GM12878 (cell line): ENCODE measurements at regions not wholly inside any gene's neighbourhood (a gene's known extent, or its start where the extent isn't known, plus 50 kb on each side); places are given as distances from the start of the nearest gene placed in this dataset.

Experiments
- ATAC-seq: fragments of 200-7000 bp; cut with Tn5 transposase; 3 replicates; pipeline ENCODE4 v1.9.1; 2020; ENCODE audit warnings: mild to moderate bottlenecking, moderate library complexity
- BruUV-seq: library from RNA; stranded (reverse); fragments of 400-500 nt; replicated peaks from 2 replicates; lab custom pipeline; 2021; lab: Mats Ljungman, UMichigan
- CTCF ChIA-PET: fragments of 300-600 bp; sonication (Branson Sonifier 250); formaldehyde crosslinking; extraction: SDS; loops from one replicate; lab custom pipeline; 2021; ENCODE audit warnings: inconsistent platforms; lab: Yijun Ruan, JAX
- POLR2A ChIA-PET: fragments of 350-600 bp; formaldehyde crosslinking; extraction: SDS; loops from one replicate; lab custom pipeline; 2021; ENCODE audit warnings: inconsistent platforms; lab: Charles Lee
- RAD21 ChIA-PET: fragments of 300-600 bp; sonication (Branson Sonifier 250); formaldehyde crosslinking; loops from one replicate; lab custom pipeline; 2023; ENCODE audit warnings: antibody characterized with exemption; ENCODE audit not compliant: unreplicated experiment; lab: Charles Lee
- SMC1A ChIA-PET: fragments of 300-600 bp; sonication (Branson Sonifier 250); formaldehyde crosslinking; loops from one replicate; lab custom pipeline; 2023; ENCODE audit not compliant: unreplicated experiment, uncharacterized antibody; lab: Charles Lee
- DNase-seq: peaks from one replicate; pipeline ENCODE4 v3.0.0-alpha.2; 2011; ENCODE audit warnings: low read depth, low spot score
- FAIRE-seq: peaks from 3 replicates; lab custom pipeline; 2011; peaks lifted over from hg19 to GRCh38; lab: Jason Lieb, UNC
- H2AFZ ChIP-seq: 2 replicates; pipeline ENCODE4 v1.6.0; 2011; ENCODE audit warnings: low read depth, low read length, control low read depth; ENCODE audit not compliant: control insufficient read depth
- H3K27ac ChIP-seq: 2 replicates; pipeline ENCODE4 v1.5.1; 2011; ENCODE audit warnings: control low read depth; ENCODE audit not compliant: control insufficient read depth, insufficient read depth
- H3K27me3 ChIP-seq, 2 experiments: replicated peaks in 1 of 2; 2 replicates each; pipeline versions ENCODE4 v1.6.0 to v1.6.1; 2011; ENCODE audit warnings: low read length in 1 of 2; ENCODE audit not compliant: control insufficient read depth in 2 of 2, insufficient read depth in 2 of 2
- H3K36me3 ChIP-seq, 2 experiments: 2 replicates each; pipeline ENCODE4 v1.5.1; 2011; ENCODE audit warnings: low read length in 1 of 2; ENCODE audit not compliant: control insufficient read depth in 2 of 2, insufficient read depth in 2 of 2
- H3K4me1 ChIP-seq: 2 replicates; pipeline ENCODE4 v1.6.1; 2011; ENCODE audit warnings: mild to moderate bottlenecking, low read length, moderate library complexity, mixed read lengths; ENCODE audit not compliant: control insufficient read depth, insufficient read depth
- H3K4me2 ChIP-seq: 2 replicates; pipeline ENCODE4 v1.6.0; 2011; ENCODE audit warnings: control low read depth; ENCODE audit not compliant: control insufficient read depth, insufficient read depth
- H3K4me3 ChIP-seq: fragments of 200-600 bp; sonication (generic); 2 replicates; pipeline ENCODE4 v1.5.1; 2016
- H3K79me2 ChIP-seq: 2 replicates; pipeline ENCODE4 v1.6.0; 2011; ENCODE audit warnings: low read length; ENCODE audit not compliant: control insufficient read depth, insufficient read depth
- H3K9ac ChIP-seq: 2 replicates; pipeline ENCODE4 v1.8.0; 2011; ENCODE audit warnings: low read length, control low read depth, mixed read lengths; ENCODE audit not compliant: control insufficient read depth, insufficient read depth
- H3K9me3 ChIP-seq: replicated peaks from 3 replicates; pipeline ENCODE4 v1.5.1; 2011; ENCODE audit warnings: mild to moderate bottlenecking, low read length; ENCODE audit not compliant: control insufficient read depth, insufficient read depth
- H4K20me1 ChIP-seq: 2 replicates; pipeline ENCODE4 v1.6.0; 2011; ENCODE audit not compliant: control insufficient read depth, insufficient read depth
- DPF2 ChIP-seq: fragments of 450-650 bp; IDR thresholded peaks from 2 replicates; pipeline ENCODE4 v1.6.1; 2017; ENCODE audit warnings: mild to moderate bottlenecking
- EED ChIP-seq: sonication (generic); IDR thresholded peaks from 2 replicates; pipeline ENCODE4 v1.6.1; 2016; ENCODE audit warnings: antibody characterized with exemption, low read depth
- ESRRA ChIP-seq: IDR thresholded peaks from 2 replicates; pipeline ENCODE4 v1.6.1; 2012; ENCODE audit warnings: mild to moderate bottlenecking, low read length, improper control_type of control experiment
- EZH2 ChIP-seq: IDR thresholded peaks from 2 replicates; pipeline ENCODE4 v1.6.1; 2012; ENCODE audit warnings: low read depth, mild to moderate bottlenecking, control low read depth, inconsistent platforms, low read length, borderline replicate concordance; ENCODE audit not compliant: control insufficient read depth
- IRF3 ChIP-seq: fragments of 450-650 bp; IDR thresholded peaks from 2 replicates; pipeline ENCODE4 v1.6.1; 2014; ENCODE audit warnings: mild to moderate bottlenecking
- JUNB ChIP-seq: IDR thresholded peaks from 2 replicates; pipeline ENCODE4 v1.6.1; 2016; ENCODE audit warnings: antibody characterized with exemption, mild to moderate bottlenecking
- MEF2A ChIP-seq: IDR thresholded peaks from 2 replicates; pipeline ENCODE4 v1.6.1; 2011; ENCODE audit warnings: low read depth, mild to moderate bottlenecking, low read length, moderate library complexity; ENCODE audit not compliant: insufficient read depth
- NR2F1 ChIP-seq: fragments of 450-650 bp; conservative IDR thresholded peaks from 2 replicates; pipeline ENCODE4 v1.6.1; 2017; ENCODE audit warnings: mild to moderate bottlenecking
- NRF1 ChIP-seq: conservative IDR thresholded peaks from 2 replicates; pipeline ENCODE4 v1.6.1; 2011; ENCODE audit warnings: mild to moderate bottlenecking, low read depth, low read length, improper control_type of control experiment
- POLR2AphosphoS2 ChIP-seq: IDR thresholded peaks from 2 replicates; pipeline ENCODE4 v1.6.1; 2011; ENCODE audit warnings: low read depth, mild to moderate bottlenecking, low read length, improper control_type of control experiment, moderate library complexity
- SIN3A ChIP-seq: IDR thresholded peaks from 2 replicates; pipeline ENCODE4 v1.6.1; 2012; ENCODE audit warnings: low read depth, low read length, improper control_type of control experiment
- STAT3 ChIP-seq: IDR thresholded peaks from 2 replicates; pipeline ENCODE4 v1.6.1; 2011; ENCODE audit warnings: low read depth, low read length, improper control_type of control experiment
- SUPT20H ChIP-seq: IDR thresholded peaks from 2 replicates; pipeline ENCODE4 v1.6.1; 2011; ENCODE audit warnings: low read depth, mild to moderate bottlenecking, low read length, moderate library complexity, borderline replicate concordance; ENCODE audit not compliant: control insufficient read depth
- TCF12 ChIP-seq: IDR thresholded peaks from 2 replicates; pipeline ENCODE4 v1.6.1; 2011; ENCODE audit warnings: low read depth, mild to moderate bottlenecking, low read length
- YBX1 ChIP-seq: fragments of 450-650 bp; IDR thresholded peaks from 2 replicates; pipeline ENCODE4 v1.6.1; 2016; ENCODE audit warnings: antibody characterized with exemption
- ZBTB4 ChIP-seq: fragments of 450-650 bp; formaldehyde crosslinking; IDR thresholded peaks from 2 replicates; pipeline ENCODE4 v1.4.0; 2022; ENCODE audit warnings: mild to moderate bottlenecking, moderate library complexity
- WGBS: methylation state at CpG from one replicate; pipeline ENCODE4 v1.1.6; 2016; ENCODE audit warnings: low lambda C conversion rate; ENCODE audit not compliant: insufficient replicate concordance, insufficient coverage; ENCODE audit errors: missing lambda C conversion rate; 5-methylcytosine and 5-hydroxymethylcytosine counted together
- in situ Hi-C: fragments of 300-500 bp; cut with MboI; formaldehyde crosslinking; loops from 9 replicates; pipeline ENCODE4 v1.14.3; 2018; ENCODE audit warnings: mixed read lengths
- intact Hi-C: fragments of 100-400 bp; cut with micrococcal nuclease; formaldehyde crosslinking; loops from one replicate; pipeline ENCODE4 v1.14.2; 2022; ENCODE audit not compliant: unreplicated experiment

GRCh38 chr12:119247720-119248043 lies 69.0 kb downstream of the HSPB8 start:
- no peak overlapping the region for H3K27ac ChIP-seq
- CTCF ChIA-PET = no interaction called here
- ATAC-seq (no peak), DNase-seq (no peak), FAIRE-seq (no peak)
- POLR2A ChIA-PET = no interaction called here
- no peaks in the 10 kb centered on the region for H3K9me3 ChIP-seq
- no peaks in the 10 kb centered on the region for H3K36me3 ChIP-seq
- SMC1A ChIA-PET = no interaction called here
- no peaks in the 10 kb centered on the region for H4K20me1 ChIP-seq
- no peak overlapping the region for H2AFZ ChIP-seq
- in situ Hi-C loops = no loop called here
- H3K4me3 ChIP-seq = no peak overlapping the region
- intact Hi-C loops = no loop called here
- no peak overlapping the region for H3K4me2 ChIP-seq
- H3K4me1 ChIP-seq = no peaks in the 10 kb centered on the region
- RAD21 ChIA-PET = interaction anchor here (1.4 kb wide), 1 partner anchor 11 kb away, joined by 3 read pairs; no protein-coding TSS in a partner anchor
- no TSS peak for BruUV-seq
- H3K9ac ChIP-seq = no peak overlapping the region
- no peaks in the 10 kb centered on the region; a peak in 1 of 4 replicates for H3K27me3 ChIP-seq
- TF ChIP-seq SUPT20H = no peak
- no peak for TF ChIP-seq NRF1
- TF ChIP-seq MEF2A = no peak
- no peaks in the 10 kb centered on the region for H3K79me2 ChIP-seq

GRCh38 chr12:119249383-119250155 lies 70.8 kb downstream of the HSPB8 start:
- FAIRE-seq = no peak
- DNase-seq = no peak
- in situ Hi-C loops (no loop called here), intact Hi-C loops (no loop called here)
- BruUV-seq = no TSS peak
- H3K27me3 ChIP-seq = no peaks in the 10 kb centered on the region; a peak in 1 of 4 replicates
- H3K9ac ChIP-seq = no peak overlapping the region
- ChIA-PET POLR2A (no interaction called here), RAD21 (no interaction called here), CTCF (no interaction called here), SMC1A (no interaction called here)
- no peak overlapping the region for H2AFZ ChIP-seq
- H3K9me3 ChIP-seq = no peaks in the 10 kb centered on the region
- no peak overlapping the region for H3K4me3 ChIP-seq
- H3K27ac ChIP-seq = no peak overlapping the region
- H3K4me1 ChIP-seq = no peaks in the 10 kb centered on the region
- no peaks in the 10 kb centered on the region for H3K79me2 ChIP-seq
- ATAC-seq = no peak
- H3K4me2 ChIP-seq = no peak overlapping the region
- no peaks in the 10 kb centered on the region for H3K36me3 ChIP-seq
- WGBS = 58% methylated on average over 11 of the region's 11 CpGs
- no peaks in the 10 kb centered on the region for H4K20me1 ChIP-seq
- TF ChIP-seq STAT3 = no peak
- TF ChIP-seq SIN3A = no peak
- no peak for TF ChIP-seq EED
- no peak for TF ChIP-seq IRF3
- TF ChIP-seq ZBTB4 (CRISPR knock-in tag) = no peak
- TF ChIP-seq YBX1 = no peak
- no peak for TF ChIP-seq ESRRA
- TF ChIP-seq NR2F1 = no peak
- no peak for TF ChIP-seq TCF12
- no peak for TF ChIP-seq JUNB
- no peak for TF ChIP-seq EZH2
- no peak for TF ChIP-seq DPF2
- TF ChIP-seq POLR2AphosphoS2 = no peak
